ENCODE measurements at regions not wholly inside any gene's neighbourhood (a gene's known extent, or its start where the extent isn't known, plus 50 kb on each side); places are given as distances from the start of the nearest gene placed in this dataset.

- Histone ChIP-seq H2AFZ (ENCODE audit: low read depth, low read length, severe bottlenecking) (no peak overlapping the region), H3K9me3 (ENCODE audit: insufficient read depth, low read length) (no peaks in the 10 kb centered on the region), H3K27ac (ENCODE audit: low read depth, low read length) (no peak overlapping the region), H3K27me3 (ENCODE audit: low read length) (no peaks in the 10 kb centered on the region), H3F3A (ENCODE audit: insufficient read depth) (no peaks in the 10 kb centered on the region), H4K20me1 (ENCODE audit: low read depth, low read length) (no peaks in the 10 kb centered on the region), H3K4me2 (ENCODE audit: low read depth, low read length, poor library complexity, severe bottlenecking) (no peak overlapping the region), H3K9me2 (replicated peaks; ENCODE audit: insufficient read depth, low read length) (no peaks in the 10 kb centered on the region), H3K9ac (ENCODE audit: low read length) (no peak overlapping the region), H3K4me3 (ENCODE audit: insufficient read depth, low read length, poor library complexity, severe bottlenecking) (no peak overlapping the region), H3K79me2 (ENCODE audit: insufficient read depth, low read length) (no peaks in the 10 kb centered on the region), H3K36me3 (ENCODE audit: low read length) (no peaks in the 10 kb centered on the region)
- TF ChIP-seq CTCF (IDR thresholded peaks at IDR 0.05; ENCODE audit: insufficient read depth, low read length, poor library complexity, severe bottlenecking) (no peak), EZH2phosphoT487 (conservative IDR thresholded peaks at IDR 0.05; ENCODE audit: low read length) (no peak)
Observed at GRCh38 chr12:128091951-128092382, 175.0 kb upstream of the TMEM132C start.

GRCh38 chr12:128098730-128099129 is 168.2 kb upstream of the TMEM132C start:
- Histone ChIP-seq H3K36me3 (ENCODE audit: low read length) (no peaks in the 10 kb centered on the region), H3K4me3 (ENCODE audit: insufficient read depth, low read length, poor library complexity, severe bottlenecking) (no peak overlapping the region), H3K9me2 (replicated peaks; ENCODE audit: insufficient read depth, low read length) (no peaks in the 10 kb centered on the region), H4K20me1 (ENCODE audit: low read depth, low read length) (no peaks in the 10 kb centered on the region), H3K9me3 (ENCODE audit: insufficient read depth, low read length) (no peaks in the 10 kb centered on the region), H3K4me2 (ENCODE audit: low read depth, low read length, poor library complexity, severe bottlenecking) (no peak overlapping the region), H3K79me2 (ENCODE audit: insufficient read depth, low read length) (no peaks in the 10 kb centered on the region), H3K27me3 (ENCODE audit: low read length) (no peaks in the 10 kb centered on the region), H3K27ac (ENCODE audit: low read depth, low read length) (no peak overlapping the region), H3K9ac (ENCODE audit: low read length) (no peak overlapping the region), H3F3A (ENCODE audit: insufficient read depth) (no peaks in the 10 kb centered on the region), H2AFZ (ENCODE audit: low read depth, low read length, severe bottlenecking) (no peak overlapping the region)
- no peak for TF ChIP-seq EZH2phosphoT487 (conservative IDR thresholded peaks at IDR 0.05; ENCODE audit: low read length)
- no peak for TF ChIP-seq CTCF (IDR thresholded peaks at IDR 0.05; ENCODE audit: insufficient read depth, low read length, poor library complexity, severe bottlenecking)

- no peak overlapping the region for H3K4me3 ChIP-seq (ENCODE audit: insufficient read depth, low read length, poor library complexity, severe bottlenecking)
- no peaks in the 10 kb centered on the region for H3K36me3 ChIP-seq (ENCODE audit: low read length)
- H3K4me2 ChIP-seq (ENCODE audit: low read depth, low read length, poor library complexity, severe bottlenecking), result no peak overlapping the region
- no peak overlapping the region for H3K9ac ChIP-seq (ENCODE audit: low read length)
- no peaks in the 10 kb centered on the region for H4K20me1 ChIP-seq (ENCODE audit: low read depth, low read length)
- no peaks in the 10 kb centered on the region for H3K9me3 ChIP-seq (ENCODE audit: insufficient read depth, low read length)
- no peaks in the 10 kb centered on the region for H3K9me2 ChIP-seq (replicated peaks; ENCODE audit: insufficient read depth, low read length)
- H3F3A ChIP-seq (ENCODE audit: insufficient read depth), result no peaks in the 10 kb centered on the region
- H3K27ac ChIP-seq (ENCODE audit: low read depth, low read length), result no peak overlapping the region
- TF ChIP-seq EZH2phosphoT487 (conservative IDR thresholded peaks at IDR 0.05; ENCODE audit: low read length) (no peak), CTCF (IDR thresholded peaks at IDR 0.05; ENCODE audit: insufficient read depth, low read length, poor library complexity, severe bottlenecking) (no peak)
- H3K79me2 ChIP-seq (ENCODE audit: insufficient read depth, low read length), result no peaks in the 10 kb centered on the region
- no peak overlapping the region for H2AFZ ChIP-seq (ENCODE audit: low read depth, low read length, severe bottlenecking)
- H3K27me3 ChIP-seq (ENCODE audit: low read length), result no peaks in the 10 kb centered on the region
Observed at GRCh38 chr12:128103152-128103551, 163.8 kb upstream of the TMEM132C start.
